HG03469 (cell line): ENCODE measurements at regions not wholly inside any gene's neighbourhood (a gene's known extent, or its start where the extent isn't known, plus 50 kb on each side); places are given as distances from the start of the nearest gene placed in this dataset.
"Not testable (repeated sequence)": the region's sequence is repeated elsewhere in the genome, so short reads cannot be mapped to it uniquely, and the experiment has no call there.

Experiments used
- ATAC-seq: cut with Tn5 transposase; IDR thresholded peaks from one replicate; pipeline ENCODE4 v1.9.1; 2021; ENCODE audit warnings: mild to moderate bottlenecking, moderate library complexity, moderate number of reproducible peaks; ENCODE audit not compliant: unreplicated experiment

GRCh38 chrX:120753413-120754251, 122.0 kb downstream of the CT47B1 start:
- no peak for ATAC-seq

DNA sequence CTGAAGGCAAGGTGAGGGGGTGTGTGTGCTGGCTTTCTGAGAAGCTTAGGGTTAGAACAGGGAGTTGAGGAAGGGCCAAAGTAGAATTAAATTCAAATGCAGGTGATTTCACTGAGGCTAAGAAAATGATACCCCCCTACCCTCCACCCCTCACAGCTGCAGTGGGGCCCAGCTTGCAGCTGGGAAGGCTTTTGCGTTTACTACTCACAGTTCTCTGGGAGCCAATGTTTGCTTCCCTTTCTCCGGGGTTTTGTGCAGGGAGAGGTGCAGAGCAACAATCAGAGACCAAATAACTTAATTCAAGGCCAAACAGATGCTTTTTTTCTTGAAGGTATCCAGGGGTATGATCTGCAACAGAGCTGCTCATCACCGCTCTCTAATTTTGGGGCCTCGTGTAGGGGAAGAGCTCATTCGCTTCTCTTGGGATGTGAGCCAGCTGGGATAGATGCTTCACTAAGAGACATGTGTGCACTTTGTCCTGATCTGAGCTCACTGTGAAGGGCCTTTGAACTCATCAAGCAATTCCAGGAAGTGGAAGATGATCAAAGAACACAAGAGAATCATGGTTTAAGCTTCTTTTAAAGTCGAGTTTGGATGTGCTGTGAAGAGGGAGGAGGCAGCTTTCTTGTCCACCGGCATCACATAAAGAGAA, 122.7 kb upstream of the C1GALT1C1 start:
- no peak for ATAC-seq

DNA sequence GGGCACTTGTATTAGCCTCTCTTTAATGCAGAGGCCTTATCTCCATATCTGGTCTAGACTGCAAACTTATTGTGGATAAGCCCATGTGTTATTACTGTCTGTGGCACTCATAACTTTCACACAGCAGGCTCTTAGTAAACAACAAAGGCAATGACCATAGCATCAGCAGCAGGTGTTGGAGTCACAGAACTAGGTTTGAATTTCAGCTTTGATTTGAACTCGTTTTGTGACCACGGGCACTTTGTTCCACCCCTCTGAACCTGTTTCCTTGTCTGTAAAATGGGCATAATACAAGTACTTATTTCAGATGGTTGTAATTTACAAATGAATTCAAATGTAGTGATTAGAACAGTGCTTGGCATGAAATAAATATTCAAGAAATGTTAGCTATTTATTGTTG, 121.8 kb upstream of the C1GALT1C1 start:
- no peak for ATAC-seq

- ATAC-seq = no peak
These were observed 120.5 kb upstream of the C1GALT1C1 start for GRCh38 chrX:120750381-120750780.

DNA sequence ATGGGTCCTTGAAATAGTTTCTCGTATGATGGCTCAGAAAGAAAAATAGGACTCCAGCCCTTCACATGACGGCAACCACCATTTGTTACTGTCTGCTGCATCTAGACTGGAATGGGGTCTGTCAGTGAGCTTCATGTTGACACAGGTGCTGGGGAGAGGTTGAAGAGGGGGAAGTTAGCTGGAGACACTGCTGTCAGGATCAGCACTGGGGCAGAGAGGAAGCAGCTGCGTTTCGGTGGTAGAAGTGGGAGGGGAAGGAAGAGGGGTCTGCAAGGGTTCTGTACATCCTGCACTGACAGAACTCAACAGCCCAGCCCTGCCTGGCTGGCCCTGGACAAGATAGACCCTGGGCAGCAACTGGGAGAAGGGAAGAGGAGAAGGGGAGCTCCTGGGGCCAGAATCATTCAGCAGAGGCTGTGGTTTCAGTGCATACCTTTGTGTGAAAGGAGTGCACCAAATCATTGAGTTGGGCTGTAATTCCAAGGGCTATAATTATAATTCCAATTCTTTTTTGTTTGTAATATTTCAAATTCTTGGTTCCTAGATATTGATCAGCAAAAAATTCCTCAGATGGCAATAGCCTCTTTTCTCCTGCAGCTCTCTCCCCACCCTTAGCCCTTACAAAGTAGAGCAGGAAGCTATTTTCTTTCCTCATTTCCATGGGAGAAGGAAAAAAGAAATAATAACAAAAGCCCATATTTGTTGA, 119.4 kb upstream of the C1GALT1C1 start:
- no peak for ATAC-seq

DNA sequence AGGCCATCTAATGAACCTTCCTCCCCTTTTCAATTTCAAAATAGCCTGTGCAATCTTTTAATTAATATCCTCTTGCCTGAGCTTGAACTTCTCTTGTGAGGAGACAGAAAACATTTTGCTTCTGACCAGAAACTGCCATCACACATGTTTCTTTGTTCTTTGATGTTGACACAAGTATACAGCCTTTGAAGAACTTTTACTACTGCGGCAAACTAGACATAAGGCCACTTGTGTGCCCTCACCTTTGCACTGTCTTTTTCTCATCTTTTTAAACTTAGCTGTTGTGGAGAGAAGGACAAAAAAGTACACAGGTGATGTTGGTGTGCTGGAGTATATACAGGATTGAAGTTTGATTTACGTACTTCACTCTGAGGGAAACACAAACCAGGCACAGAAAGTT, 116.3 kb upstream of the C1GALT1C1 start:
- no peak for ATAC-seq

DNA sequence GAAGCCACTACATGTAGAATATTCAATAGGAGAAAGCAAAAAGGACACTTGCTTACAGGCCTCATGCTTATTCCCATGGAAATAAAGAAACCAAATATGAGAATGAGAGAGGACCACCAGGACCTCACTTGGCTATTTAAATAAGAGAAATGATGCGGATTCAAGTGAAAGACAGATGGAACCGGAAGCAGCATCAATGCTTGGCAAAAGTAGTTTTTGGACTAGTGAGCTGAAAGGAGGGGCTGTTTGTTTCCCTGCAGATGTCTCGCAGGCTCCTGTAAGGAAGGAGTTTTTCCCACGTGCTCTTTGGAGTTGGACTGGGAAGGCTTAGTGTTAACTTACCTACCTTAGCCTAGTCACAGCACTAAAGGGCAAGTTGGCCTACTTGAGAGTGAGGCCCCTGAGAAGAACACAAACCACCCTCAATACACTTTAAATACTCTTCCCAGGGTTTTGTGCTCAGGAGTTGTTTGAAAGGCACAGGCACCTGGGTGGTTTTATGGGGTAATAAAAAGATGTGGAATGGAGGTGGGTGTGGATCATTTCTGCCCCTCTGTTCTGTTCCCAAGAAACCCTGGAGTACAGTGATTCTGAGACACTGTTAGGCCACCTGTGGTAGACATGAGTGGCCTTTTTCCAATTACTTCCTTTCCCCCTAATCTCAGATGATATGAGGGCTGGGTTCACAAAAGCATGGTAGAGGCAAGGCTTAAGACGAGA, 113.3 kb upstream of the C1GALT1C1 start:
- ATAC-seq = no peak

GRCh38 chrX:120741452-120741851, 111.6 kb upstream of the C1GALT1C1 start:
- ATAC-seq = no peak

GRCh38 chrX:120740072-120740471, 110.2 kb upstream of the C1GALT1C1 start:
- ATAC-seq = no peak

DNA sequence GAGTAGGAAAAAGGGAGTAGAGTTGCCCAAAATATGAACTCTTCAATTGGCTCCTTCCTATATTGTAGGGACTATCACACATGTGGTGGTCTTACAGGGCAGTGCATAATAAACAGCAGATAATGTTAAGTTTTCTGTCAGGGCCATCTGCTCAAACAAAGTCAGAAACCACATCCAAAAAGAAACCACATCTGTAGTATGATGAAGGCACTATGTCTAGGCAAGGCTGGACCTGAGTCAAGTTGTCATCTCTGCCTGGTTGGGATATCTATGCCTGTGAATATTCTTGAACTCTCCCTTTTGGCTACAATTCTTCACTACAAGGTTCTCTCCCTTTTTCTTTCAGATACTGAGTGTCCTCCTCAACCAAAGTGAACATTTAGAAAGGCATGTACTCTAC, 109.4 kb upstream of the C1GALT1C1 start:
- no peak for ATAC-seq

DNA sequence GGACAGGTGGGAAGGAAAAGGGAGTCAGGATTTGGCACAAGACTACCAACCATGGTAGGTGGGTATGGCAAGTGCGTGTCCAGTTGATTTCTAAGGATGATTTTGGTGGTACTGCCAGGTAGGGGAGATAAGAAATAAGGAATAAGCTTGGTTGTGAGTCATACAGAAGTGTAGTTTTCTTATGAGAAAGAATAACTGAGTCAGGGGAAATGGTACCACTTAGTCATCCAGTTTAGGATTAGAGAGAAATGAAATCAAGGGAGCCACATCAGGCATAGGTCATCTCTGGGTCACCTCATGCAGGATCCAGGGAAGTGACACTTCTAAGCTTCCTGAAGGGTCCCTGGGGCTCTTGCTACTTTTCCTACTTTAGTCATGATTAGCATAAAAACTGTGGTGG, 107.1 kb upstream of the C1GALT1C1 start:
- no peak for ATAC-seq

GRCh38 chrX:120735966-120736365, 106.1 kb upstream of the C1GALT1C1 start:
- ATAC-seq = no peak

DNA sequence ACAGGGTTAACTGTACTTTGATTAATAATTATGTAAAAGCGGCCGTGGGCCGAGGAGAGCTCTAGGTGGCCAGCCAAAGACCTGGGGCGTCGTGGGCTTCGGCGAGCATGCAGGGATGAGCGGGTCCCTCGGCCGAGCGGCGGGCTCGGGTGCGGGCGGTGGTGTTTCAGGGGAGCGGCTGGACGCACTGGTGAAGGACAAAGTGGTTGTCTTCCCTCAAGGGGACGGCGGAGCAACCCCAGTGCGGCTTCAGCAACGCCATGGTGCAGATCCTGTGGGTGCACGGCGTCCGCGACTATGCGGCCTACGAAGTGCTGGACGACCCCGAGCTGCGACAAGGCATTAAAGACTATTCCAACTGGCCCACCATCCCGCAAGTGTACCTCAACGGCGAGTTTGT, 103.0 kb upstream of the C1GALT1C1 start:
- no peak for ATAC-seq

- no peak for ATAC-seq
These were observed 102.6 kb upstream of the C1GALT1C1 start for GRCh38 chrX:120732461-120732860.

- ATAC-seq = no peak
These were observed 101.5 kb upstream of the C1GALT1C1 start for GRCh38 chrX:120731386-120731785.

GRCh38 chrX:120729506-120730255, 99.8 kb upstream of the C1GALT1C1 start:
- not testable (repeated sequence) for ATAC-seq

GRCh38 chrX:120727911-120728310, 98.1 kb upstream of the C1GALT1C1 start:
- no peak for ATAC-seq

GRCh38 chrX:120727452-120727851, 97.6 kb upstream of the C1GALT1C1 start:
- no peak for ATAC-seq

DNA sequence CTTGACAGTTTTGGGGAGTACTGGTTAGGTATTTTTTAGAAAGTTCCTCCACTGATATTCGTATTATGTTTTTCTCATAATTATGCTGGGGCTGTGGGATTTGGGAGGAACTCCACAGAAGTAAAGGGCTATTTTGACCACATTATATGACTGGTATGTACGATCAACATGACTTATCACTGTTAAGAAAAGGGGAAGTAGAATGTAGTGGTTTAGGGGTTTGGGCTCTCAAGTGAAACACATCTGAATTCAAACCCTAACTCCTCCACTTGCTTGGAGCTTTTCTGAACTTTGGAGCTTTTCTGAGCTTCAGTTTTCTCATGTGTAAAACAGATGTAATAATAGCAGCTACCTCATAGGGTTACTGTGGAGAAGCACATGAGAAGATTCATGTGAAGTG, 96.4 kb upstream of the C1GALT1C1 start:
- ATAC-seq = peak; percentile 99

- ATAC-seq = no peak
These were observed 96.0 kb upstream of the C1GALT1C1 start for GRCh38 chrX:120725874-120726273.
